NCI-H345 (cell line): ENCODE measurements at regions not wholly inside any gene's neighbourhood (a gene's known extent, or its start where the extent isn't known, plus 50 kb on each side); places are given as distances from the start of the nearest gene placed in this dataset.
"Not testable (repeated sequence)": the region's sequence is repeated elsewhere in the genome, so short reads cannot be mapped to it uniquely, and the experiment has no call there.

Experiments used
- DNase-seq: peaks from one replicate; lab custom pipeline; 2025; lab: John Stamatoyannopoulos, UW

GRCh38 chr17:71023249-71024030, 854.1 kb downstream of the KCNJ2 start:
- DNase-seq = peak; percentile 37

- no peak for DNase-seq
These were observed 854.8 kb downstream of the KCNJ2 start for GRCh38 chr17:71024172-71024571.

GRCh38 chr17:71024969-71025368, 855.6 kb downstream of the KCNJ2 start:
- no peak for DNase-seq

GRCh38 chr17:71029246-71029645, 859.9 kb downstream of the KCNJ2 start:
- no peak for DNase-seq

GRCh38 chr17:71031286-71031685, 862.0 kb downstream of the KCNJ2 start:
- DNase-seq = not testable (repeated sequence)

GRCh38 chr17:71032746-71033273, 863.5 kb downstream of the KCNJ2 start:
- DNase-seq = peak; percentile 95

- peak; percentile 83 for DNase-seq
These were observed 864.0 kb downstream of the KCNJ2 start for GRCh38 chr17:71033336-71033735.

- DNase-seq = no peak
These were observed 865.9 kb downstream of the KCNJ2 start for GRCh38 chr17:71035226-71035625.

GRCh38 chr17:71037386-71037785, 868.1 kb downstream of the KCNJ2 start:
- no peak for DNase-seq

GRCh38 chr17:71039391-71039790, 870.1 kb downstream of the KCNJ2 start:
- DNase-seq = no peak

- peak; percentile 47 for DNase-seq
These were observed 883.6 kb downstream of the KCNJ2 start for GRCh38 chr17:71052971-71053370.

GRCh38 chr17:71055128-71055527, 885.8 kb downstream of the KCNJ2 start:
- no peak for DNase-seq

- DNase-seq = no peak
These were observed 888.1 kb downstream of the KCNJ2 start for GRCh38 chr17:71057448-71057847.

- no peak for DNase-seq
These were observed 888.6 kb downstream of the KCNJ2 start for GRCh38 chr17:71057938-71058337.

- no peak for DNase-seq
These were observed 893.8 kb downstream of the KCNJ2 start for GRCh38 chr17:71063127-71063526.

- DNase-seq = no peak
These were observed 894.2 kb downstream of the KCNJ2 start for GRCh38 chr17:71063559-71063958.

GRCh38 chr17:71067669-71068407, 898.5 kb downstream of the KCNJ2 start:
- no peak for DNase-seq

GRCh38 chr17:71068408-71068750, 899.0 kb downstream of the KCNJ2 start:
- DNase-seq = no peak

GRCh38 chr17:71071041-71071440, 901.7 kb downstream of the KCNJ2 start:
- DNase-seq = no peak

- DNase-seq = no peak
These were observed 902.5 kb downstream of the KCNJ2 start for GRCh38 chr17:71071837-71072236.

GRCh38 chr17:71080937-71081336, 911.6 kb downstream of the KCNJ2 start:
- no peak for DNase-seq

GRCh38 chr17:71081666-71082065, 912.3 kb downstream of the KCNJ2 start:
- DNase-seq = no peak

- DNase-seq = peak; percentile 14
These were observed 914.9 kb downstream of the KCNJ2 start for GRCh38 chr17:71084219-71084618.
